ENCODE measurements at regions not wholly inside any gene's neighbourhood (a gene's known extent, or its start where the extent isn't known, plus 50 kb on each side); places are given as distances from the start of the nearest gene placed in this dataset.

DNA sequence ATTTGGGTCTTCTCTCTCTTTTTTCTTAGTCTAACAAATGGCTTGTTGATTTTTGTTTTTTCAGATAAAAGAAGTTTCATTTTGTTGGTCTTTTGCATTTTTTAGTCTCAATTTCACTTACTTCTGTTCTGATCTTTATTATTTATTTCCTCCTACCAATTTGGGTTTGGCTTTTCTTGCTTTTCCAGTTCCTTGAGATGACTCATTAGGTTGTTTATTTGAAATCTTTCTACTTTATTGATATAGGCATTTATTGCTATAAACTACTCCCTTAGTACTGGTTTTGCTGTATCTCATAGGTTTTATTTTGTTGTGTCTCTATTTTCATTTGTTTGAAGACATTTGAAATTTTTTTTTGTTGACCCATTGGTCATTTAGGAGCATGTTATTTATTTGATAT lies 152.2 kb upstream of the MPHOSPH6 start:
- no peak for FAIRE-seq
- ATAC-seq = no peak
- BruUV-seq (replicated peaks) = no TSS peak

More for the DNA sequence above, 152.2 kb upstream of the MPHOSPH6 start:
- Histone ChIP-seq H3K4me1 (replicated peaks in 1 of 2; ENCODE audit: control insufficient read depth in 2 of 2, insufficient read depth in 2 of 2, low read length in 2 of 2) (no peaks in the 10 kb centered on the region), H4K20me1 (replicated peaks; ENCODE audit: control insufficient read depth, insufficient read depth, low read length) (no peaks in the 10 kb centered on the region), H3K4me3 (no peak overlapping the region), H3K27ac (ENCODE audit: extremely low read depth, low read depth, low read length) (no peak overlapping the region), H3K36me3 (ENCODE audit: control insufficient read depth, insufficient read depth, low read length) (no peaks in the 10 kb centered on the region), H2AFZ (ENCODE audit: low read depth, low read length) (no peak overlapping the region), H3K9ac (ENCODE audit: insufficient read depth in 1 of 2, low read depth in 2 of 2, low read length in 2 of 2) (no peak overlapping the region), H3K4me2 (ENCODE audit: insufficient read depth, low read length) (no peak overlapping the region), H3K27me3 (ENCODE audit: control insufficient read depth in 2 of 2, insufficient read depth in 2 of 2, low read length in 2 of 2) (no peaks in the 10 kb centered on the region), H3K79me2 (ENCODE audit: control insufficient read depth, insufficient read depth, low read length) (no peaks in the 10 kb centered on the region), H3K9me3 (replicated peaks; ENCODE audit: control insufficient read depth, insufficient read depth, low read depth, low read length) (no peaks in the 10 kb centered on the region), H3K9me1 (ENCODE audit: control insufficient read depth, insufficient read depth, low read length) (no peaks in the 10 kb centered on the region)
- TF ChIP-seq, protein P1, sequence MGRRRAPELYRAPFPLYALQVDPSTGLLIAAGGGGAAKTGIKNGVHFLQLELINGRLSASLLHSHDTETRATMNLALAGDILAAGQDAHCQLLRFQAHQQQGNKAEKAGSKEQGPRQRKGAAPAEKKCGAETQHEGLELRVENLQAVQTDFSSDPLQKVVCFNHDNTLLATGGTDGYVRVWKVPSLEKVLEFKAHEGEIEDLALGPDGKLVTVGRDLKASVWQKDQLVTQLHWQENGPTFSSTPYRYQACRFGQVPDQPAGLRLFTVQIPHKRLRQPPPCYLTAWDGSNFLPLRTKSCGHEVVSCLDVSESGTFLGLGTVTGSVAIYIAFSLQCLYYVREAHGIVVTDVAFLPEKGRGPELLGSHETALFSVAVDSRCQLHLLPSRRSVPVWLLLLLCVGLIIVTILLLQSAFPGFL (CRISPR knock-in tag; IDR thresholded peaks at IDR 0.05) = no peak
- TF ChIP-seq, protein P2, sequence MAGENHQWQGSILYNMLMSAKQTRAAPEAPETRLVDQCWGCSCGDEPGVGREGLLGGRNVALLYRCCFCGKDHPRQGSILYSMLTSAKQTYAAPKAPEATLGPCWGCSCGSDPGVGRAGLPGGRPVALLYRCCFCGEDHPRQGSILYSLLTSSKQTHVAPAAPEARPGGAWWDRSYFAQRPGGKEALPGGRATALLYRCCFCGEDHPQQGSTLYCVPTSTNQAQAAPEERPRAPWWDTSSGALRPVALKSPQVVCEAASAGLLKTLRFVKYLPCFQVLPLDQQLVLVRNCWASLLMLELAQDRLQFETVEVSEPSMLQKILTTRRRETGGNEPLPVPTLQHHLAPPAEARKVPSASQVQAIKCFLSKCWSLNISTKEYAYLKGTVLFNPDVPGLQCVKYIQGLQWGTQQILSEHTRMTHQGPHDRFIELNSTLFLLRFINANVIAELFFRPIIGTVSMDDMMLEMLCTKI (IDR thresholded peaks at IDR 0.05; ENCODE audit: partially characterized antibody) = no peak
- TF ChIP-seq ZNF263 (CRISPR knock-in tag; IDR thresholded peaks at IDR 0.05; ENCODE audit: borderline replicate concordance) (no peak), RFX7 (CRISPR knock-in tag; IDR thresholded peaks at IDR 0.05) (no peak), ZNF76 (CRISPR knock-in tag; IDR thresholded peaks at IDR 0.05; ENCODE audit: borderline replicate concordance) (no peak), DMBX1 (CRISPR knock-in tag; IDR thresholded peaks at IDR 0.05; ENCODE audit: borderline replicate concordance) (no peak)
- TF ChIP-seq, protein P3, sequence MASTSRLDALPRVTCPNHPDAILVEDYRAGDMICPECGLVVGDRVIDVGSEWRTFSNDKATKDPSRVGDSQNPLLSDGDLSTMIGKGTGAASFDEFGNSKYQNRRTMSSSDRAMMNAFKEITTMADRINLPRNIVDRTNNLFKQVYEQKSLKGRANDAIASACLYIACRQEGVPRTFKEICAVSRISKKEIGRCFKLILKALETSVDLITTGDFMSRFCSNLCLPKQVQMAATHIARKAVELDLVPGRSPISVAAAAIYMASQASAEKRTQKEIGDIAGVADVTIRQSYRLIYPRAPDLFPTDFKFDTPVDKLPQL (IDR thresholded peaks at IDR 0.05; ENCODE audit: extremely low read depth, insufficient read length) = no peak
- TF ChIP-seq, protein P4, sequence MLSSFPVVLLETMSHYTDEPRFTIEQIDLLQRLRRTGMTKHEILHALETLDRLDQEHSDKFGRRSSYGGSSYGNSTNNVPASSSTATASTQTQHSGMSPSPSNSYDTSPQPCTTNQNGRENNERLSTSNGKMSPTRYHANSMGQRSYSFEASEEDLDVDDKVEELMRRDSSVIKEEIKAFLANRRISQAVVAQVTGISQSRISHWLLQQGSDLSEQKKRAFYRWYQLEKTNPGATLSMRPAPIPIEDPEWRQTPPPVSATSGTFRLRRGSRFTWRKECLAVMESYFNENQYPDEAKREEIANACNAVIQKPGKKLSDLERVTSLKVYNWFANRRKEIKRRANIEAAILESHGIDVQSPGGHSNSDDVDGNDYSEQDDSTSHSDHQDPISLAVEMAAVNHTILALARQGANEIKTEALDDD (IDR thresholded peaks at IDR 0.05) = no peak
- DNase-seq (ENCODE audit: extremely low read depth in 1 of 4, low spot score in 3 of 4) = no peak
- POLR2A ChIA-PET = no interaction called here
- in situ Hi-C loops (cut with MboI) = no loop called here
- intact Hi-C loops (cut with micrococcal nuclease) = no loop called here
- CTCF ChIA-PET (ENCODE audit: low intra/inter-chr PET ratio) = no interaction called here

All from K562 (cell line).